ENCODE measurements at regions not wholly inside any gene's neighbourhood (a gene's known extent, or its start where the extent isn't known, plus 50 kb on each side); places are given as distances from the start of the nearest gene placed in this dataset.
"Not testable (repeated sequence)": the region's sequence is repeated elsewhere in the genome, so short reads cannot be mapped to it uniquely, and the experiment has no call there.

GRCh38 chr6:51206686-51207085 is 388.0 kb downstream of the TFAP2B start:
- H3K4me1 Mint-ChIP-seq (ENCODE audit: low read depth); H3K36me3 Mint-ChIP-seq (ENCODE audit: low read depth); H3K27ac Mint-ChIP-seq; H3K9me3 Mint-ChIP-seq; H3K27me3 Mint-ChIP-seq (ENCODE audit: low read depth); H3K4me3 Mint-ChIP-seq: not testable (repeated sequence)

- Mint-ChIP-seq H3K27ac (no peak overlapping the region), H3K4me3 (no peak overlapping the region), H3K27me3 (ENCODE audit: low read depth) (no peaks in the 10 kb centered on the region), H3K4me1 (ENCODE audit: low read depth) (no peaks in the 10 kb centered on the region), H3K9me3 (no peaks in the 10 kb centered on the region), H3K36me3 (ENCODE audit: low read depth) (no peaks in the 10 kb centered on the region)
Observed at GRCh38 chr6:51209651-51210050, 391.0 kb downstream of the TFAP2B start.

GRCh38 chr6:51213811-51214210 is 395.1 kb downstream of the TFAP2B start:
- Mint-ChIP-seq H3K4me1 (ENCODE audit: low read depth) (no peaks in the 10 kb centered on the region), H3K4me3 (no peak overlapping the region), H3K27me3 (ENCODE audit: low read depth) (no peaks in the 10 kb centered on the region), H3K27ac (no peak overlapping the region), H3K36me3 (ENCODE audit: low read depth) (no peaks in the 10 kb centered on the region), H3K9me3 (no peaks in the 10 kb centered on the region)

GRCh38 chr6:51214442-51214841 is 395.8 kb downstream of the TFAP2B start:
- Mint-ChIP-seq H3K27me3 (ENCODE audit: low read depth) (no peaks in the 10 kb centered on the region), H3K27ac (no peak overlapping the region), H3K4me1 (ENCODE audit: low read depth) (no peaks in the 10 kb centered on the region), H3K9me3 (no peaks in the 10 kb centered on the region), H3K36me3 (ENCODE audit: low read depth) (no peaks in the 10 kb centered on the region), H3K4me3 (no peak overlapping the region)

- no peaks in the 10 kb centered on the region for H3K27me3 Mint-ChIP-seq (ENCODE audit: low read depth)
- no peaks in the 10 kb centered on the region for H3K4me1 Mint-ChIP-seq (ENCODE audit: low read depth)
- H3K27ac Mint-ChIP-seq = no peak overlapping the region
- H3K9me3 Mint-ChIP-seq = no peaks in the 10 kb centered on the region
- H3K4me3 Mint-ChIP-seq = no peak overlapping the region
- H3K36me3 Mint-ChIP-seq (ENCODE audit: low read depth) = no peaks in the 10 kb centered on the region
Observed at GRCh38 chr6:51218181-51218580, 399.5 kb downstream of the TFAP2B start.

- H3K27ac Mint-ChIP-seq; H3K27me3 Mint-ChIP-seq (ENCODE audit: low read depth); H3K4me3 Mint-ChIP-seq; H3K36me3 Mint-ChIP-seq (ENCODE audit: low read depth); H3K9me3 Mint-ChIP-seq; H3K4me1 Mint-ChIP-seq (ENCODE audit: low read depth): not testable (repeated sequence)
Observed at GRCh38 chr6:51224580-51225240, 406.0 kb downstream of the TFAP2B start.

GRCh38 chr6:51241376-51241775 is 422.7 kb downstream of the TFAP2B start:
- Mint-ChIP-seq H3K27me3 (ENCODE audit: low read depth) (no peaks in the 10 kb centered on the region), H3K27ac (no peak overlapping the region), H3K36me3 (ENCODE audit: low read depth) (no peaks in the 10 kb centered on the region), H3K4me3 (no peak overlapping the region), H3K4me1 (ENCODE audit: low read depth) (no peaks in the 10 kb centered on the region), H3K9me3 (no peaks in the 10 kb centered on the region)

GRCh38 chr6:51249798-51250197 is 431.1 kb downstream of the TFAP2B start:
- no peaks in the 10 kb centered on the region for H3K4me1 Mint-ChIP-seq (ENCODE audit: low read depth)

GRCh38 chr6:51250317-51250716 is 431.6 kb downstream of the TFAP2B start:
- H3K9me3 Mint-ChIP-seq = no peaks in the 10 kb centered on the region
- H3K27ac Mint-ChIP-seq = no peak overlapping the region
- H3K27me3 Mint-ChIP-seq (ENCODE audit: low read depth) = no peaks in the 10 kb centered on the region
- H3K36me3 Mint-ChIP-seq (ENCODE audit: low read depth) = no peaks in the 10 kb centered on the region
- no peak overlapping the region for H3K4me3 Mint-ChIP-seq
- no peaks in the 10 kb centered on the region for H3K4me1 Mint-ChIP-seq (ENCODE audit: low read depth)

More at GRCh38 chr6:51249798-51250197, 431.1 kb downstream of the TFAP2B start:
- Mint-ChIP-seq H3K4me3 (no peak overlapping the region), H3K27me3 (ENCODE audit: low read depth) (no peaks in the 10 kb centered on the region), H3K9me3 (no peaks in the 10 kb centered on the region), H3K27ac (no peak overlapping the region), H3K36me3 (ENCODE audit: low read depth) (no peaks in the 10 kb centered on the region)

- H3K27ac Mint-ChIP-seq = no peak overlapping the region
- H3K36me3 Mint-ChIP-seq (ENCODE audit: low read depth) = no peaks in the 10 kb centered on the region
- H3K4me3 Mint-ChIP-seq = no peak overlapping the region
- no peaks in the 10 kb centered on the region for H3K4me1 Mint-ChIP-seq (ENCODE audit: low read depth)
- H3K9me3 Mint-ChIP-seq = no peaks in the 10 kb centered on the region
- H3K27me3 Mint-ChIP-seq (ENCODE audit: low read depth) = no peaks in the 10 kb centered on the region
Observed at GRCh38 chr6:51257938-51258337, 439.3 kb downstream of the TFAP2B start.

- Mint-ChIP-seq H3K27me3 (ENCODE audit: low read depth) (no peaks in the 10 kb centered on the region), H3K36me3 (ENCODE audit: low read depth) (no peaks in the 10 kb centered on the region), H3K4me1 (ENCODE audit: low read depth) (no peaks in the 10 kb centered on the region), H3K4me3 (no peak overlapping the region), H3K27ac (no peak overlapping the region), H3K9me3 (no peaks in the 10 kb centered on the region)
Observed at GRCh38 chr6:51260003-51260402, 441.3 kb downstream of the TFAP2B start.

GRCh38 chr6:51261691-51262090 is 443.0 kb downstream of the TFAP2B start:
- Mint-ChIP-seq H3K4me1 (ENCODE audit: low read depth) (no peaks in the 10 kb centered on the region), H3K27me3 (ENCODE audit: low read depth) (no peaks in the 10 kb centered on the region), H3K36me3 (ENCODE audit: low read depth) (no peaks in the 10 kb centered on the region), H3K4me3 (no peak overlapping the region), H3K27ac (no peak overlapping the region), H3K9me3 (no peaks in the 10 kb centered on the region)

- H3K4me3 Mint-ChIP-seq = no peak overlapping the region
- H3K4me1 Mint-ChIP-seq (ENCODE audit: low read depth) = no peaks in the 10 kb centered on the region
Observed at GRCh38 chr6:51265426-51265825, 446.8 kb downstream of the TFAP2B start.

GRCh38 chr6:51266604-51267003 is 447.9 kb downstream of the TFAP2B start:
- Mint-ChIP-seq H3K36me3 (ENCODE audit: low read depth) (no peaks in the 10 kb centered on the region), H3K27me3 (ENCODE audit: low read depth) (no peaks in the 10 kb centered on the region), H3K4me1 (ENCODE audit: low read depth) (no peaks in the 10 kb centered on the region), H3K9me3 (no peaks in the 10 kb centered on the region), H3K4me3 (no peak overlapping the region), H3K27ac (no peak overlapping the region)

More at GRCh38 chr6:51265426-51265825, 446.8 kb downstream of the TFAP2B start:
- H3K27ac Mint-ChIP-seq = no peak overlapping the region
- H3K36me3 Mint-ChIP-seq (ENCODE audit: low read depth) = no peaks in the 10 kb centered on the region
- no peaks in the 10 kb centered on the region for H3K9me3 Mint-ChIP-seq
- H3K27me3 Mint-ChIP-seq (ENCODE audit: low read depth) = no peaks in the 10 kb centered on the region

GRCh38 chr6:51268666-51269065 is 450.0 kb downstream of the TFAP2B start:
- H3K4me3 Mint-ChIP-seq = no peak overlapping the region
- no peaks in the 10 kb centered on the region for H3K27me3 Mint-ChIP-seq (ENCODE audit: low read depth)
- H3K9me3 Mint-ChIP-seq = no peaks in the 10 kb centered on the region
- H3K27ac Mint-ChIP-seq = no peak overlapping the region
- no peaks in the 10 kb centered on the region for H3K36me3 Mint-ChIP-seq (ENCODE audit: low read depth)
- no peaks in the 10 kb centered on the region for H3K4me1 Mint-ChIP-seq (ENCODE audit: low read depth)

GRCh38 chr6:51269876-51270275 is 451.2 kb downstream of the TFAP2B start:
- Mint-ChIP-seq H3K27ac (no peak overlapping the region), H3K4me3 (no peak overlapping the region), H3K36me3 (ENCODE audit: low read depth) (no peaks in the 10 kb centered on the region), H3K4me1 (ENCODE audit: low read depth) (no peaks in the 10 kb centered on the region), H3K27me3 (ENCODE audit: low read depth) (no peaks in the 10 kb centered on the region), H3K9me3 (no peaks in the 10 kb centered on the region)
